Tibial nerve (tissue), 4 donors: ENCODE measurements at regions not wholly inside any gene's neighbourhood (a gene's known extent, or its start where the extent isn't known, plus 50 kb on each side); places are given as distances from the start of the nearest gene placed in this dataset.

Experiments used
- DNase-seq, 2 donors: peaks; one replicate each; pipeline ENCODE4 v3.0.0-alpha.2; 2019; ENCODE audit warnings: low spot score in 2 of 2
- H3K27ac ChIP-seq, 4 donors: fragments of 200-600 bp; sonication (generic) in 3 of 4; one replicate each; pipeline ENCODE4 v1.5.1; 2017 to 2019; ENCODE audit warnings: mild to moderate bottlenecking in 1 of 4
- H3K27me3 ChIP-seq, 2 donors: fragments of 200-600 bp; sonication (generic) in 1 of 2; one replicate each; pipeline versions ENCODE4 v1.5.1 to v1.6.0; 2017 to 2019
- H3K36me3 ChIP-seq, 3 donors: fragments of 200-600 bp; sonication (generic); one replicate each; pipeline ENCODE4 v1.5.1; 2018 to 2019
- H3K4me1 ChIP-seq, 4 donors: fragments of 200-600 bp; sonication (generic) in 3 of 4; one replicate each; pipeline ENCODE4 v1.5.1; 2017 to 2019
- H3K4me3 ChIP-seq, 4 donors: fragments of 200-600 bp; sonication (generic) in 3 of 4; one replicate each; pipeline ENCODE4 v1.5.1; 2017 to 2019; ENCODE audit warnings: mild to moderate bottlenecking in 1 of 4, moderate library complexity in 1 of 4
- H3K9me3 ChIP-seq, 4 donors: fragments of 200-600 bp; sonication (generic) in 3 of 4; one replicate each; pipeline ENCODE4 v1.5.1; 2017 to 2019
- EP300 ChIP-seq, 2 donors: sonication (generic); formaldehyde crosslinking; IDR thresholded peaks; one replicate each; pipeline ENCODE4 v1.6.1; 2017; ENCODE audit warnings: antibody characterized with exemption in 2 of 2, mild to moderate bottlenecking in 1 of 2
- POLR2A ChIP-seq, 2 donors: fragments of 450-650 bp; IDR thresholded peaks; one replicate each; pipeline ENCODE4 v1.6.1; 2017; ENCODE audit warnings: antibody characterized with exemption in 2 of 2, mild to moderate bottlenecking in 2 of 2, moderate library complexity in 2 of 2
- WGBS, 2 donors: methylation state at CpG; one replicate each; pipeline ENCODE4 v1.1.5; 2018; 5-methylcytosine and 5-hydroxymethylcytosine counted together
- TF ChIP-seq, protein P1 (sequence below), 5 experiments: fragments of 200-600 bp in 3 of 5; fragments of 450-650 bp in 2 of 5; sonication (generic) in 3 of 5; IDR thresholded peaks; one replicate each; pipeline ENCODE4 v1.5.1; 2016 to 2019; ENCODE audit warnings: antibody characterized with exemption in 5 of 5, mild to moderate bottlenecking in 3 of 5, moderate library complexity in 2 of 5

GRCh38 chr3:176431991-176432390 lies 765.3 kb downstream of the TBL1XR1 start:
- DNase-seq: no peak
- no peak for TF ChIP-seq EP300 (IDR thresholded peaks at IDR 0.05)
- TF ChIP-seq POLR2A (IDR thresholded peaks at IDR 0.05): no peak
- TF ChIP-seq, protein P1, sequence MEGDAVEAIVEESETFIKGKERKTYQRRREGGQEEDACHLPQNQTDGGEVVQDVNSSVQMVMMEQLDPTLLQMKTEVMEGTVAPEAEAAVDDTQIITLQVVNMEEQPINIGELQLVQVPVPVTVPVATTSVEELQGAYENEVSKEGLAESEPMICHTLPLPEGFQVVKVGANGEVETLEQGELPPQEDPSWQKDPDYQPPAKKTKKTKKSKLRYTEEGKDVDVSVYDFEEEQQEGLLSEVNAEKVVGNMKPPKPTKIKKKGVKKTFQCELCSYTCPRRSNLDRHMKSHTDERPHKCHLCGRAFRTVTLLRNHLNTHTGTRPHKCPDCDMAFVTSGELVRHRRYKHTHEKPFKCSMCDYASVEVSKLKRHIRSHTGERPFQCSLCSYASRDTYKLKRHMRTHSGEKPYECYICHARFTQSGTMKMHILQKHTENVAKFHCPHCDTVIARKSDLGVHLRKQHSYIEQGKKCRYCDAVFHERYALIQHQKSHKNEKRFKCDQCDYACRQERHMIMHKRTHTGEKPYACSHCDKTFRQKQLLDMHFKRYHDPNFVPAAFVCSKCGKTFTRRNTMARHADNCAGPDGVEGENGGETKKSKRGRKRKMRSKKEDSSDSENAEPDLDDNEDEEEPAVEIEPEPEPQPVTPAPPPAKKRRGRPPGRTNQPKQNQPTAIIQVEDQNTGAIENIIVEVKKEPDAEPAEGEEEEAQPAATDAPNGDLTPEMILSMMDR (IDR thresholded peaks at IDR 0.05): no peak
- Histone ChIP-seq H3K27me3 (no peaks in the 10 kb centered on the region), H3K9me3 (no peaks in the 10 kb centered on the region), H3K4me3 (no peak overlapping the region), H3K36me3 (no peaks in the 10 kb centered on the region), H3K27ac (no peak overlapping the region), H3K4me1 (peaks cover 0 to 4% (median 0%) of the 10 kb centered on the region in 4 donors)
- WGBS, 2 donors: 70% methylated on average over 6 of the region's 6 CpGs

- 59 to 63% methylated on average over 5 of the region's 5 CpGs for WGBS, 2 donors
- no peak overlapping the region for H3K4me3 ChIP-seq
- H3K27me3 ChIP-seq: no peaks in the 10 kb centered on the region
Measured at GRCh38 chr3:176431038-176431418, 766.3 kb downstream of the TBL1XR1 start.

GRCh38 chr3:176430244-176431037 lies 766.8 kb downstream of the TBL1XR1 start:
- 51 to 58% methylated on average over 2 of the region's 2 CpGs for WGBS, 2 donors
- peak in 1 of 2 donors; percentile 33 for DNase-seq
- H3K4me1 ChIP-seq: peaks cover 0 to 4% (median 0%) of the 10 kb centered on the region in 4 donors
- H3K27ac ChIP-seq: no peak overlapping the region
- no peaks in the 10 kb centered on the region for H3K9me3 ChIP-seq
- no peaks in the 10 kb centered on the region for H3K36me3 ChIP-seq
- H3K4me3 ChIP-seq: no peak overlapping the region
- H3K27me3 ChIP-seq: no peaks in the 10 kb centered on the region
- TF ChIP-seq, protein P1 (IDR thresholded peaks at IDR 0.05): peak; percentile 31 to 65 (median 47)
- TF ChIP-seq EP300 (IDR thresholded peaks at IDR 0.05) (no peak), POLR2A (IDR thresholded peaks at IDR 0.05) (no peak)

More at GRCh38 chr3:176431038-176431418, 766.3 kb downstream of the TBL1XR1 start:
- no peaks in the 10 kb centered on the region for H3K36me3 ChIP-seq
- TF ChIP-seq EP300 (IDR thresholded peaks at IDR 0.05) (no peak), POLR2A (IDR thresholded peaks at IDR 0.05) (no peak)
- TF ChIP-seq, protein P1 (IDR thresholded peaks at IDR 0.05): no peak
- H3K9me3 ChIP-seq: no peaks in the 10 kb centered on the region
- H3K4me1 ChIP-seq: peaks cover 0 to 4% (median 0%) of the 10 kb centered on the region in 4 donors
- DNase-seq: no peak
- H3K27ac ChIP-seq: no peak overlapping the region

DNA sequence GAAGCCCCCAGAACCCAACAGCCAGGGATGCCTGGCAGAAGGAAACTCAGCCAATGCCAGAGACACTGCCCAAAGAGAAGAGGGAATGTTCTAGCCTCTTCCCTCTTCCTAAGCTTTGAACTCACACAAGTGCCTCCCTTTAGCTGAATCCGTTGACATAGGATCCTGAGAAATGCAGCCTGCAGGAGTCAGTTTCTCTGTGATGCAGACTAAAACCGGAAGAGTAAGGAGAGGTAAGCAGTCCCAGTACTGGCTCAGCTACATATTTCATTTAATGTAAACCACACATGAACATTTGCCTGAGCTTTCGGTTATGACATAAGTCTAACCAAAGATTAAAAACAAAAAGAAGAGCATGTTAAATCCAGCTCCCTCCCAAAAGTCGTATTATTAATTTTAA lies 768.7 kb downstream of the TBL1XR1 start:
- WGBS, 2 donors: 59 to 67% methylated on average over 4 of the region's 4 CpGs
- H3K9me3 ChIP-seq: no peaks in the 10 kb centered on the region
- H3K4me3 ChIP-seq: no peak overlapping the region
- no peak for DNase-seq
- H3K36me3 ChIP-seq: no peaks in the 10 kb centered on the region
- peaks cover 0 to 4% (median 0%) of the 10 kb centered on the region in 4 donors for H3K4me1 ChIP-seq
- no peaks in the 10 kb centered on the region for H3K27me3 ChIP-seq
- H3K27ac ChIP-seq: no peak overlapping the region
- TF ChIP-seq, protein P1 (IDR thresholded peaks at IDR 0.05): no peak

- Histone ChIP-seq H3K4me3 (no peak overlapping the region), H3K9me3 (no peaks in the 10 kb centered on the region), H3K4me1 (peaks cover 0 to 4% (median 0%) of the 10 kb centered on the region in 4 donors), H3K36me3 (no peaks in the 10 kb centered on the region), H3K27me3 (no peaks in the 10 kb centered on the region), H3K27ac (no peak overlapping the region)
- TF ChIP-seq EP300 (IDR thresholded peaks at IDR 0.05) (no peak), POLR2A (IDR thresholded peaks at IDR 0.05) (no peak)
- TF ChIP-seq, protein P1 (IDR thresholded peaks at IDR 0.05): no peak
- DNase-seq: no peak
Measured at GRCh38 chr3:176426371-176426770, 770.9 kb downstream of the TBL1XR1 start.
